ENCODE measurements at regions not wholly inside any gene's neighbourhood (a gene's known extent, or its start where the extent isn't known, plus 50 kb on each side); places are given as distances from the start of the nearest gene placed in this dataset.

DNA sequence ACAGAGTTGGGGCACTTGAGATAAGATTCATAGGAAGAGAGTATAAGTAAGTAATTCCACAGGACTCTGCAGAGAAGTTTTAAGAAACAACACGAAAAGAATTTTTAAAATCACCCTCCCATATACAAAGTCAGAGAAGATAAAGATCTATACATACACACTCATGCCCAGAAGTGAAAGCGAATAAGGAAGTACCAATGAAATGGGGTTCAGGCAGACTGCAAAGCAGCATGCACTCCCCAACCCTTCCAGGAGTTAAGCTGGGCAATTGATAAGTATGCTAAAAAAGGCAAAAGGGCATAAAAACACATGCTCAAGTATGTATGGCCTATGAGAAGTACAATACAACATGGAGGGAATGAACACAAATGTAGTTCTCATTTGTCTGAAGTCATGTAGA, 246.2 kb upstream of the GRIP1 start:
- in situ Hi-C loops (cut with MboI; ENCODE audit: low pct_unique_long_range_greater_than_20kb, low sequenced_read_pairs, unreplicated experiment) = no loop called here

DNA sequence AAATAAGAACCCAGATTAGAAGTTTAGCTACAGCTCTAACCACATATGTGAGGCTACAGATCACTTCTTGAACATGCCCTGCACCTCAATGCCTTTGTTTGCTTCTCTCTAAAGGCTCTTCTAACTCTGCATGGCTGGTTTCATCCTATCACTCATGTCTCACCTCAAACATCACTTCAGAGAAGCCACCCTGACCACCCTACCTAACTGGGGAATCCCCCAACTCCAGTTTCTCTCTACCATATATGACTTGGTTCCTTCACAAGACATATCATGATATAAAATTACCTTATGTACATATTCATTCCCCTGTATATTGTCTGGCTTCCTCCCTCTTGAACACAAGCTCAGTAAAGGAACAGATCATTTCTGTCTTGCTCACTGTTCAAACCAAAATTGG, 250.2 kb upstream of the GRIP1 start:
- DNase-seq (ENCODE audit: low spot score) = peak; percentile 7
- in situ Hi-C loops (cut with MboI; ENCODE audit: low pct_unique_long_range_greater_than_20kb, low sequenced_read_pairs, unreplicated experiment) = no loop called here

More for the DNA sequence above, 246.2 kb upstream of the GRIP1 start:
- TF ChIP-seq, protein P1, sequence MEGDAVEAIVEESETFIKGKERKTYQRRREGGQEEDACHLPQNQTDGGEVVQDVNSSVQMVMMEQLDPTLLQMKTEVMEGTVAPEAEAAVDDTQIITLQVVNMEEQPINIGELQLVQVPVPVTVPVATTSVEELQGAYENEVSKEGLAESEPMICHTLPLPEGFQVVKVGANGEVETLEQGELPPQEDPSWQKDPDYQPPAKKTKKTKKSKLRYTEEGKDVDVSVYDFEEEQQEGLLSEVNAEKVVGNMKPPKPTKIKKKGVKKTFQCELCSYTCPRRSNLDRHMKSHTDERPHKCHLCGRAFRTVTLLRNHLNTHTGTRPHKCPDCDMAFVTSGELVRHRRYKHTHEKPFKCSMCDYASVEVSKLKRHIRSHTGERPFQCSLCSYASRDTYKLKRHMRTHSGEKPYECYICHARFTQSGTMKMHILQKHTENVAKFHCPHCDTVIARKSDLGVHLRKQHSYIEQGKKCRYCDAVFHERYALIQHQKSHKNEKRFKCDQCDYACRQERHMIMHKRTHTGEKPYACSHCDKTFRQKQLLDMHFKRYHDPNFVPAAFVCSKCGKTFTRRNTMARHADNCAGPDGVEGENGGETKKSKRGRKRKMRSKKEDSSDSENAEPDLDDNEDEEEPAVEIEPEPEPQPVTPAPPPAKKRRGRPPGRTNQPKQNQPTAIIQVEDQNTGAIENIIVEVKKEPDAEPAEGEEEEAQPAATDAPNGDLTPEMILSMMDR (IDR thresholded peaks at IDR 0.05; ENCODE audit: extremely low read depth, insufficient read depth, missing control alignments) = no peak
- DNase-seq (ENCODE audit: low spot score) = no peak

DNA sequence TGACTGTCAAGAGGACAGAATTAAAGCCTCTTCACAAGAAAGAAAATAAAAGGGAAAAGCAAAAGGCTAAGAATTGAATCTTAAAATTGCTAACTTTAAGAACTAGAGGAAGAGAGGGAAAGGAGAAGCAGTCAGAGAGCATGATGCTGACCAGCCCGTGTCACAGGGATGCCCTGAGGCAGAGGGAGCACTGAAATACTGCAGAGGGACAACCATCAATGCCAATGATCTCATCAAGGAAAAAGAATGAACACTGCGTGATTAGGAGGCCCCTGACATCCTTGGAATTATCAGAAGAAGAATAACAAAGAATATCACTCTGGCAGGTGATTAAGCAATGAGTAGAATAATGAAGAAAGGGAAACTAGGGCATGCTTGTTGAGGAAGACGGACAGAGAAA, 252.2 kb upstream of the GRIP1 start:
- no peak for DNase-seq (ENCODE audit: low spot score)
- TF ChIP-seq, protein P1 (IDR thresholded peaks at IDR 0.05; ENCODE audit: extremely low read depth, insufficient read depth, missing control alignments) = no peak
- in situ Hi-C loops (cut with MboI; ENCODE audit: low pct_unique_long_range_greater_than_20kb, low sequenced_read_pairs, unreplicated experiment) = no loop called here

More for the DNA sequence above, 250.2 kb upstream of the GRIP1 start:
- TF ChIP-seq, protein P1 (IDR thresholded peaks at IDR 0.05; ENCODE audit: extremely low read depth, insufficient read depth, missing control alignments) = no peak

DNA sequence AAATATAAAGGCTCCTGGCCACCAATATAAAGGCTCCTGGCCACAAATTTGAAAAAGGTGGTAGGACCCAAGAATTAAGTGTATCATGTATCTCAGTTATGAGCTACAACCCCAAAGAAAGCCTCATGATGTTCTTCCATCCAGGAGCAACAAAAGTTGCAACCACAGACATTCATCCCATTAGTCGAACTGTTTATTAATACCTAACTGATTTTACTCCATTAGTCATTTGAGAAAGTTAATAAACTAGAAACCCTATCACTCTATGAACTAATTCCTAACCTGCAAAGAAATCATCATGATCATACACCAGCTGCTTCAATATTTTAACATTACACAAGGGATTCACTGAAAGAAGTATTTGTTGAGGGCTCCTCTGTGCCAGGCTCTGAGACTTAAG, 253.2 kb upstream of the GRIP1 start:
- DNase-seq (ENCODE audit: low spot score) = no peak
- in situ Hi-C loops (cut with MboI; ENCODE audit: low pct_unique_long_range_greater_than_20kb, low sequenced_read_pairs, unreplicated experiment) = no loop called here
- TF ChIP-seq, protein P1 (IDR thresholded peaks at IDR 0.05; ENCODE audit: extremely low read depth, insufficient read depth, missing control alignments) = no peak

DNA sequence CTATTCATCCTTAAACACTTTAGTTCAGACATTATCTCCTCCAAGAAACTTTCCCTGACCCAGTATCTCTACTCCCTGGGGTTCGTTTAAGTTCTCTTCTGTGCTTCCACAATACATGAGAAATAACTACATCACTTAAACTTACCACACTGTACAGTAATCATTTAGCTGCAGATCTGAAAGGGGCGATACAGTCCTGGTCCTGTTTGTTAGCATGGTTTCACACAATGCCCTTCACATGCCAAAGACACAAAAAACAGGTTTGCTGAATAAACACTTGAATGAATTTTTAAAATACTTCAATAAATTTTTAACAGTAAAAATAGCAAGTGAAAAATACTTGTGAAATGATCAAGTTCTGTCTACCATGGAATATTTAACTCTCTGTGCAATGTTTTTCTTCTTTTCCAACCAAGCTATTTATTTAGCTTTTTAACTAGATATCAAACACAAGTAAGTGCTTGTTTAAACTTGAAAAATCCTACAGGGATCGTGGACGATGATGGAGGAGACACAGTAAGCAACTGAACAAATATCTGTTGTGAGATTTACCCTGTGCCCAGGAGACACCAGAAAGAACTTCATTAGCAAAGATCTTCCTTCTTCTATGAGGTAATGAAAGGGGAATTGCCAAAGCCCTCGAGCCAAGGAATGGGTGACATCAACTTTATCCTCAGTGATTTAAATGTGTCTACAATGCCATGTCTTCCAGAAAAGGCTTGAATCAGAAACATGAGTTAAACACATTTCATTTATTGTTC, 255.6 kb upstream of the GRIP1 start:
- DNase-seq (ENCODE audit: low spot score) = no peak
- TF ChIP-seq, protein P1 (IDR thresholded peaks at IDR 0.05; ENCODE audit: extremely low read depth, insufficient read depth, missing control alignments) = no peak
- in situ Hi-C loops (cut with MboI; ENCODE audit: low pct_unique_long_range_greater_than_20kb, low sequenced_read_pairs, unreplicated experiment) = no loop called here

DNA sequence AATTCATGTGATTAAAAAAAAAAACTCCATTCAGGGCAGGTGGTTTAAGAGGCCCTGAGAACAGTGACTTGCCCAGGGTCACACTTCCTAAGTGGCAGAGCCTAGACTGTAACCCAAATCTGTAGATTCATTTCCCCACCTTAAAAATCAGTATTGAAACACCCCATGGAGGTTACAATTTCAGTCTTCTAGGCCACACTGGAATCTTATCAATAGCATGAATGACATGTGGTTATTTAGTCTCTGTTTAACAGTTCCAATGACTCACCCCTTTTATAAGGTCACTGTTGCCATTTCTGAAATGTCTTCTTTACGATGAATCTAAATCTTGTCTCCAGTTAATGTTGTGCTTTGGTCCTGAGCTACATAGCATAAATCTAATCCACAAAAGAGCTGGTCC, 262.3 kb upstream of the GRIP1 start:
- no peak for DNase-seq (ENCODE audit: low spot score)
- TF ChIP-seq, protein P1 (IDR thresholded peaks at IDR 0.05; ENCODE audit: extremely low read depth, insufficient read depth, missing control alignments) = no peak
- in situ Hi-C loops (cut with MboI; ENCODE audit: low pct_unique_long_range_greater_than_20kb, low sequenced_read_pairs, unreplicated experiment) = no loop called here
